H9 (cell line): ENCODE measurements at regions not wholly inside any gene's neighbourhood (a gene's known extent, or its start where the extent isn't known, plus 50 kb on each side); places are given as distances from the start of the nearest gene placed in this dataset.

ENCODE experiments used
- DNase-seq: peaks from one replicate; pipeline ENCODE4 v3.0.0-alpha.2; 2017
- H2AFZ ChIP-seq: one replicate; pipeline ENCODE4 v1.6.1; 2013; ENCODE audit warnings: mild to moderate bottlenecking, low read length, control low read depth, moderate library complexity
- H2AK5ac ChIP-seq: 2 replicates; pipeline ENCODE4 v1.6.1; 2013; ENCODE audit warnings: low read length, control low read depth, mixed read lengths; ENCODE audit not compliant: insufficient read length
- H2BK120ac ChIP-seq: one replicate; pipeline ENCODE4 v1.6.1; 2013; ENCODE audit warnings: low read depth, mild to moderate bottlenecking, low read length, control low read depth, inconsistent platforms; ENCODE audit not compliant: poor library complexity, severe bottlenecking
- H2BK12ac ChIP-seq: 2 replicates; pipeline ENCODE4 v1.6.1; 2013; ENCODE audit warnings: low read length, control low read depth, mixed read lengths, low read depth; ENCODE audit not compliant: insufficient read length
- H2BK15ac ChIP-seq: 2 replicates; pipeline ENCODE4 v1.6.1; 2013; ENCODE audit warnings: low read depth, low read length, control low read depth
- H2BK20ac ChIP-seq: one replicate; pipeline ENCODE4 v1.6.1; 2013; ENCODE audit warnings: low read depth, mild to moderate bottlenecking, low read length, control low read depth, inconsistent platforms; ENCODE audit not compliant: poor library complexity, severe bottlenecking
- H2BK5ac ChIP-seq: 2 replicates; pipeline ENCODE4 v1.6.1; 2013; ENCODE audit warnings: low read length, control low read depth, mixed read lengths; ENCODE audit not compliant: insufficient read length
- H3K14ac ChIP-seq: 2 replicates; pipeline ENCODE4 v1.6.1; 2013; ENCODE audit warnings: low read length, control low read depth; ENCODE audit not compliant: insufficient read depth
- H3K18ac ChIP-seq: 2 replicates; pipeline ENCODE4 v1.6.1; 2013; ENCODE audit warnings: low read depth, mild to moderate bottlenecking, mixed read lengths, low read length, control low read depth; ENCODE audit not compliant: insufficient read length
- H3K23ac ChIP-seq: 2 replicates; pipeline ENCODE4 v1.6.1; 2013; ENCODE audit warnings: low read length, control low read depth, mixed read lengths, low read depth; ENCODE audit not compliant: insufficient read length
- H3K23me2 ChIP-seq: 2 replicates; pipeline ENCODE4 v1.6.1; 2013; ENCODE audit warnings: low read depth, mild to moderate bottlenecking, mixed read lengths, low read length, control low read depth; ENCODE audit not compliant: insufficient read length, poor library complexity, severe bottlenecking
- H3K27ac ChIP-seq: 2 replicates; pipeline ENCODE4 v1.5.1; 2013; ENCODE audit warnings: low read length, control low read depth, mixed read lengths, low read depth; ENCODE audit not compliant: insufficient read length
- H3K27me3 ChIP-seq: 2 replicates; pipeline ENCODE4 v1.6.1; 2013; ENCODE audit warnings: low read length, control low read depth, inconsistent platforms; ENCODE audit not compliant: insufficient read depth
- H3K4ac ChIP-seq: 2 replicates; pipeline ENCODE4 v1.6.1; 2013; ENCODE audit warnings: low read depth, mild to moderate bottlenecking, control low read depth, inconsistent platforms, low read length, moderate library complexity
- H3K4me1 ChIP-seq: 2 replicates; pipeline ENCODE4 v1.6.1; 2013; ENCODE audit warnings: low read length, control low read depth, inconsistent platforms; ENCODE audit not compliant: insufficient read depth
- H3K4me2 ChIP-seq: 2 replicates; pipeline ENCODE4 v1.6.1; 2013; ENCODE audit warnings: low read length, control low read depth, mixed read lengths; ENCODE audit not compliant: insufficient read length, insufficient read depth
- H3K56ac ChIP-seq: 2 replicates; pipeline ENCODE4 v1.6.1; 2013; ENCODE audit warnings: low read depth, mild to moderate bottlenecking, mixed read lengths, low read length, control low read depth; ENCODE audit not compliant: insufficient read length
- H3K79me1 ChIP-seq: 2 replicates; pipeline ENCODE4 v1.6.1; 2013; ENCODE audit warnings: low read depth, mild to moderate bottlenecking, moderate library complexity, low read length, control low read depth, inconsistent platforms; ENCODE audit not compliant: insufficient read depth, poor library complexity, severe bottlenecking
- H3K79me2 ChIP-seq: 2 replicates; pipeline ENCODE4 v1.6.1; 2013; ENCODE audit warnings: low read length, control low read depth, inconsistent platforms; ENCODE audit not compliant: insufficient read depth
- H3K9ac ChIP-seq: 2 replicates; pipeline ENCODE4 v1.6.1; 2013; ENCODE audit warnings: low read length, control low read depth, mixed read lengths; ENCODE audit not compliant: insufficient read length; ENCODE audit errors: extremely low read depth
- H3K9me3 ChIP-seq: one replicate; pipeline ENCODE4 v1.6.1; 2013; ENCODE audit warnings: low read depth, low read length, inconsistent platforms; ENCODE audit not compliant: control insufficient read depth
- H3T11ph ChIP-seq: one replicate; pipeline ENCODE4 v1.6.1; 2013; ENCODE audit warnings: mild to moderate bottlenecking, low read length, control low read depth, inconsistent platforms
- H4K20me1 ChIP-seq: one replicate; pipeline ENCODE4 v1.6.1; 2013; ENCODE audit not compliant: control insufficient read depth, insufficient read length, insufficient read depth
- H4K5ac ChIP-seq: 2 replicates; pipeline ENCODE4 v1.6.1; 2013; ENCODE audit warnings: low read depth, mild to moderate bottlenecking, mixed read lengths, low read length, control low read depth; ENCODE audit not compliant: insufficient read length
- H4K8ac ChIP-seq: replicated peaks from 2 replicates; pipeline ENCODE4 v1.6.1; 2013; ENCODE audit warnings: low read length, control low read depth, mixed read lengths, low read depth; ENCODE audit not compliant: insufficient read length
- H4K91ac ChIP-seq: 2 replicates; pipeline ENCODE4 v1.6.1; 2013; ENCODE audit warnings: low read depth, mild to moderate bottlenecking, moderate library complexity, mixed read lengths, low read length, control low read depth; ENCODE audit not compliant: insufficient read length
- H3K27ac Mint-ChIP-seq, 3 experiments: 2 replicates in 2 of 3; 3 replicates in 1 of 3; pipeline ENCODE4 v1.8.0; 2020 to 2021; ENCODE audit warnings: mixed read lengths in 3 of 3, mild to moderate bottlenecking in 1 of 3, moderate library complexity in 1 of 3
- H3K27me3 Mint-ChIP-seq: 2 replicates; pipeline ENCODE4 v1.8.0; 2021; ENCODE audit warnings: low read depth, mild to moderate bottlenecking, moderate library complexity, mixed read lengths
- H3K36me3 Mint-ChIP-seq, 3 experiments: 2 replicates in 2 of 3; 3 replicates in 1 of 3; pipeline ENCODE4 v1.8.0; 2020 to 2021; ENCODE audit warnings: low read depth in 3 of 3, mixed read lengths in 3 of 3; ENCODE audit not compliant: insufficient read depth in 1 of 3
- H3K4me1 Mint-ChIP-seq, 2 experiments: 2 replicates each; pipeline ENCODE4 v1.8.0; 2020; ENCODE audit warnings: mixed read lengths in 2 of 2
- H3K4me3 Mint-ChIP-seq, 2 experiments: 2 replicates in 1 of 2; 3 replicates in 1 of 2; pipeline ENCODE4 v1.8.0; 2020 to 2021; ENCODE audit warnings: mild to moderate bottlenecking in 2 of 2, mixed read lengths in 2 of 2, moderate library complexity in 1 of 2
- H3K9me3 Mint-ChIP-seq, 2 experiments: 2 replicates in 1 of 2; 3 replicates in 1 of 2; pipeline ENCODE4 v1.8.0; 2020; ENCODE audit warnings: mild to moderate bottlenecking in 2 of 2, mixed read lengths in 2 of 2, moderate library complexity in 1 of 2
- CTCF ChIP-seq: fragments of 200-600 bp; sonication (generic); conservative IDR thresholded peaks from 3 replicates; pipeline ENCODE4 v1.8.0; 2021; ENCODE audit warnings: antibody characterized with exemption, mild to moderate bottlenecking
- WGBS: extraction: QIAGEN DNeasy Blood & Tissue Kit; methylation state at CpG from one replicate; pipeline ENCODE4 v1.1.7; 2013; ENCODE audit warnings: missing lambda C conversion rate, low lambda C conversion rate, mixed read lengths; ENCODE audit not compliant: insufficient read length; ENCODE audit errors: extremely low coverage; 5-methylcytosine and 5-hydroxymethylcytosine counted together

GRCh38 chr10:78686444-78687060, 382.2 kb upstream of the ZMIZ1 start:
- Histone ChIP-seq H3T11ph (no peak overlapping the region), H3K4ac (no peak overlapping the region), H2BK5ac (no peak overlapping the region), H4K91ac (no peak overlapping the region), H3K9me3 (peaks cover 10% of the 10 kb centered on the region), H3K23me2 (no peaks in the 10 kb centered on the region), H3K79me1 (no peaks in the 10 kb centered on the region), H4K5ac (no peak overlapping the region), H3K18ac (no peak overlapping the region), H3K79me2 (no peaks in the 10 kb centered on the region), H2BK120ac (no peak overlapping the region), H3K14ac (no peak overlapping the region), H2BK15ac (no peak overlapping the region), H3K27ac (no peak overlapping the region), H3K27me3 (no peaks in the 10 kb centered on the region), H3K23ac (no peak overlapping the region), H2AFZ (no peak overlapping the region), H2AK5ac (no peak overlapping the region), H3K4me2 (no peak overlapping the region), H2BK12ac (no peak overlapping the region), H3K9ac (no peak overlapping the region), H2BK20ac (no peak overlapping the region), H3K4me1 (no peaks in the 10 kb centered on the region), H3K56ac (no peak overlapping the region), H4K8ac (no peak overlapping the region), H4K20me1 (no peaks in the 10 kb centered on the region)
- Mint-ChIP-seq H3K4me3 (no peak overlapping the region), H3K27me3 (peaks cover under 1% of the 10 kb centered on the region), H3K27ac (peak overlapping the region in 1 of 3 experiments; percentile 55; a peak in 2 of 7 replicates), H3K36me3 (peaks cover 5 to 9% (median 6%) of the 10 kb centered on the region in 3 experiments; a peak in 6 of 7 replicates), H3K9me3 (peaks cover 17 to 18% of the 10 kb centered on the region in 2 experiments), H3K4me1 (peaks cover 3 to 6% of the 10 kb centered on the region in 2 experiments; a peak in 2 of 4 replicates)
- DNase-seq = no peak
- TF ChIP-seq CTCF = no peak
- WGBS = no CpG with 5 or more reads among the region's 10 CpGs
